ENCODE measurements at regions not wholly inside any gene's neighbourhood (a gene's known extent, or its start where the extent isn't known, plus 50 kb on each side); places are given as distances from the start of the nearest gene placed in this dataset.
"Not testable (repeated sequence)": the region's sequence is repeated elsewhere in the genome, so short reads cannot be mapped to it uniquely, and the experiment has no call there.

GRCh38 chr5:98330871-98331270 lies 442.6 kb upstream of the RGMB start:
- no peak for DNase-seq

GRCh38 chr5:98333921-98334320 lies 439.5 kb upstream of the RGMB start:
- DNase-seq = no peak

GRCh38 chr5:98334946-98335345 lies 438.5 kb upstream of the RGMB start:
- DNase-seq = no peak

- DNase-seq = no peak
These were observed 434.2 kb upstream of the RGMB start for GRCh38 chr5:98339141-98339848.

GRCh38 chr5:98341038-98342032 lies 432.1 kb upstream of the RGMB start:
- DNase-seq = no peak

GRCh38 chr5:98342958-98343660 lies 430.4 kb upstream of the RGMB start:
- DNase-seq = peak; percentile 4

GRCh38 chr5:98349251-98349989 lies 424.0 kb upstream of the RGMB start:
- DNase-seq = peak; percentile 61

GRCh38 chr5:98349990-98350365 lies 423.5 kb upstream of the RGMB start:
- DNase-seq = no peak

GRCh38 chr5:98354922-98355321 lies 418.5 kb upstream of the RGMB start:
- DNase-seq = no peak

- DNase-seq = no peak
These were observed 412.9 kb upstream of the RGMB start for GRCh38 chr5:98360548-98360947.

- no peak for DNase-seq
These were observed 410.3 kb upstream of the RGMB start for GRCh38 chr5:98363157-98363556.

- DNase-seq = no peak
These were observed 408.9 kb upstream of the RGMB start for GRCh38 chr5:98364549-98364948.

- DNase-seq = peak; percentile 77
These were observed 408.3 kb upstream of the RGMB start for GRCh38 chr5:98365126-98365525.

GRCh38 chr5:98368141-98368540 lies 405.3 kb upstream of the RGMB start:
- DNase-seq = no peak

- DNase-seq = no peak
These were observed 401.1 kb upstream of the RGMB start for GRCh38 chr5:98372351-98372750.

- no peak for DNase-seq
These were observed 381.4 kb upstream of the RGMB start for GRCh38 chr5:98391921-98392625.

GRCh38 chr5:98393205-98393604 lies 380.3 kb upstream of the RGMB start:
- DNase-seq = not testable (repeated sequence)

GRCh38 chr5:98397081-98397480 lies 376.4 kb upstream of the RGMB start:
- no peak for DNase-seq

- DNase-seq = no peak
These were observed 375.0 kb upstream of the RGMB start for GRCh38 chr5:98398465-98398864.

GRCh38 chr5:98401656-98402055 lies 371.8 kb upstream of the RGMB start:
- DNase-seq = no peak

- DNase-seq = no peak
These were observed 371.3 kb upstream of the RGMB start for GRCh38 chr5:98402130-98402529.

- no peak for DNase-seq
These were observed 370.3 kb upstream of the RGMB start for GRCh38 chr5:98403131-98403530.

Data from NCI-H2171 treated with DMSO at 0.1 percent for 48 hours (cell line).